ENCODE measurements at regions not wholly inside any gene's neighbourhood (a gene's known extent, or its start where the extent isn't known, plus 50 kb on each side); places are given as distances from the start of the nearest gene placed in this dataset.
"Not testable (repeated sequence)": the region's sequence is repeated elsewhere in the genome, so short reads cannot be mapped to it uniquely, and the experiment has no call there.

DNA sequence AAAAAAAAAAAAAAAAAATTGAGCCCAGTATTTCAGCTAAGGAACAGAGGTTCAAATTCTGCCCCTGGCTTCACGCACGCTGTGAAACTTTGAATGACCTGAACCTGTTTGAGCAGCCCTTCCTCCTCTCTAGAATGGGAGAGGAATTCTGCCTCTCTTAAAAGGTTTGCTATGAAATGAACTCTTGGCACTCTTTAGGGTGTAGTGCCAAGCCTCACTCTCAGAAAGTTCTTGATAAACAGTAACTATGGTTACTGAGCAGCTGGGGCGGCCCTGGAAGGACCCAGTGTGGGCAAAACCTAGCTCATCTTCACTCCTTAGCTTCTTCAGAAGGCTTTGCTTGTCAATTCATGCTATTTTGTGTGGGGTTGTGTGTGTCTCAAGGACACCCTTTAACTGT lies 73.7 kb downstream of the GEMIN8 start:
- no peak overlapping the region for H3K27ac ChIP-seq
- ChIA-PET CTCF (no interaction called here), POLR2A (ENCODE audit: low non-redundant PET) (no interaction called here)
- DNase-seq (ENCODE audit: low spot score), result no peak
- no peak for TF ChIP-seq CTCF (conservative IDR thresholded peaks at IDR 0.05; ENCODE audit: low read depth)

DNA sequence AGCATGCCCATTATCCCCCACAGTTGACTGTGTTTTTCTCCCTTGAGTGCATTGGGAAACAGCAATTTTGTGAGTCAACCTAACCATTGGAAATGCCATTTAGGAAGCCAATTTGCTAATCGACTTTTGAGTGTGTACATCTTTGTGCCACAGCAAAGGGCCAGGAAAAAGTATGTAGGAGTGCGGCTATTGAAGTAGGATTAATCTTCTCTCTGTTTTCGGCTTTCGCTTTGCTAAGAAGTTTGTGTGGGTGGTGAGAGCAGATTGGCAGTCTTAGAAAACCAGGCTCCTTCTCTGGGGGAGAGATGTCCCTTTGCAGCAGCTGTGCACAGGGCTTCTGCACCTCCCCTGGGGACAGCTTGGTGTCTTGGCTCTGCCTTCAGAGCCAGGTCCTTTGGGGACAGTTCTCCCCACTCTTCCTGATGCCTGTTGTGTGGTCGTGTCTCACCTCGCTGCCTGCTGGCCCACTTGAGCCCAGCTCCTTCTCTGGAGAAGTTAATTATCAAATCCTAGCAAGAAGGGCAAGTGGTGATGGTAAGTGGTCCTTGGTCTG lies 74.5 kb downstream of the GEMIN8 start:
- ChIA-PET CTCF (no interaction called here), POLR2A (ENCODE audit: low non-redundant PET) (no interaction called here)
- no peak for TF ChIP-seq CTCF (conservative IDR thresholded peaks at IDR 0.05; ENCODE audit: low read depth)
- no peak overlapping the region for H3K27ac ChIP-seq
- no peak for DNase-seq (ENCODE audit: low spot score)

GRCh38 chrX:13952581-13952980 lies 77.1 kb downstream of the GEMIN8 start:
- no peak for TF ChIP-seq CTCF (conservative IDR thresholded peaks at IDR 0.05; ENCODE audit: low read depth)
- DNase-seq (ENCODE audit: low spot score), result no peak
- ChIA-PET CTCF (no interaction called here), POLR2A (ENCODE audit: low non-redundant PET) (no interaction called here)
- H3K27ac ChIP-seq, result no peak overlapping the region

- CTCF ChIA-PET; POLR2A ChIA-PET (ENCODE audit: low non-redundant PET): not testable (repeated sequence)
These were observed 83.5 kb downstream of the GEMIN8 start for GRCh38 chrX:13946223-13946622.

GRCh38 chrX:13945787-13946186 lies 83.9 kb downstream of the GEMIN8 start:
- H3K27ac ChIP-seq; DNase-seq (ENCODE audit: low spot score); CTCF ChIA-PET; POLR2A ChIA-PET (ENCODE audit: low non-redundant PET): not testable (repeated sequence)

More at GRCh38 chrX:13946223-13946622, 83.5 kb downstream of the GEMIN8 start:
- DNase-seq (ENCODE audit: low spot score); H3K27ac ChIP-seq: not testable (repeated sequence)

DNA sequence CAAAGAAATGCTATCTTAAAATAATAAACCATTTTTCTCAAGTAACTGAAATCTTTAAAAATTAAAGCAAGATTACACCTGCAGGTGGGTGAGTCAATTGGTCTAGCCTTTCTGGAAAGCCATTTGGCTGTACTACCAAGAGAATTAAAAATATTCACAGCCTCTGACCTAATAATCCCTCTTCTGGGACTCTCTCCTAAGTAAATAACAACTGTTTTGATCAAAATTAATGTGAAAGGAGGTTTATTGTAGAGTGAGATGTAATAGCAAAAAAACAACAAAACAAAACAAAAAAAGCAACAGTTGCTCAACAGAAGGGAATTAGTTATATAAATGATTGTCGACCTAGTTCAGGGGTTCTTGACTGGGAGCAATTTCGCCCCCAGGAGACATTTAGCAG lies 89.0 kb downstream of the GEMIN8 start:
- TF ChIP-seq CTCF (conservative IDR thresholded peaks at IDR 0.05; ENCODE audit: low read depth), result no peak
- H3K27ac ChIP-seq, result no peak overlapping the region
- DNase-seq (ENCODE audit: low spot score), result no peak
- ChIA-PET CTCF (no interaction called here), POLR2A (ENCODE audit: low non-redundant PET) (no interaction called here)

GRCh38 chrX:13939741-13940597 lies 89.7 kb downstream of the GEMIN8 start:
- no peak for DNase-seq (ENCODE audit: low spot score)
- POLR2A ChIA-PET (ENCODE audit: low non-redundant PET), result no interaction called here
- no peak overlapping the region for H3K27ac ChIP-seq
- no peak for TF ChIP-seq CTCF (conservative IDR thresholded peaks at IDR 0.05; ENCODE audit: low read depth)
- CTCF ChIA-PET, result no interaction called here

Measured in RWPE1 (cell line).